ENCODE measurements at regions not wholly inside any gene's neighbourhood (a gene's known extent, or its start where the extent isn't known, plus 50 kb on each side); places are given as distances from the start of the nearest gene placed in this dataset.

GRCh38 chr3:43969944-43970343 lies 271.7 kb upstream of the TOPAZ1 start:
- no peaks in the 10 kb centered on the region for H3K4me1 ChIP-seq
- H3K36me3 ChIP-seq = no peaks in the 10 kb centered on the region
- H3K27ac ChIP-seq = no peak overlapping the region
- no peak overlapping the region for H3K4me3 ChIP-seq
- H3K9me3 ChIP-seq = no peaks in the 10 kb centered on the region
- H3K27me3 ChIP-seq = peaks cover 13% of the 10 kb centered on the region
- no peak for ATAC-seq
- TF ChIP-seq POLR2A (IDR thresholded peaks at IDR 0.05) = no peak
- no peak for TF ChIP-seq POLR2AphosphoS5 (IDR thresholded peaks at IDR 0.05)
- no peak for TF ChIP-seq CTCF (IDR thresholded peaks at IDR 0.05)
- TF ChIP-seq EP300 (IDR thresholded peaks at IDR 0.05) = no peak
- WGBS, 2 donors (ENCODE audit: low coverage in 1 of 2) = 64 to 82% methylated on average over 4 of the region's 4 CpGs

GRCh38 chr3:43970351-43970750 lies 271.3 kb upstream of the TOPAZ1 start:
- TF ChIP-seq CTCF (IDR thresholded peaks at IDR 0.05) (no peak), POLR2A (IDR thresholded peaks at IDR 0.05) (no peak), EP300 (IDR thresholded peaks at IDR 0.05) (no peak), POLR2AphosphoS5 (IDR thresholded peaks at IDR 0.05) (no peak)
- H3K27ac ChIP-seq = no peak overlapping the region
- no peaks in the 10 kb centered on the region for H3K36me3 ChIP-seq
- H3K4me1 ChIP-seq = no peaks in the 10 kb centered on the region
- ATAC-seq = no peak
- 67 to 78% methylated on average over 8 of the region's 8 CpGs for WGBS, 2 donors (ENCODE audit: low coverage in 1 of 2)
- peaks cover 13% of the 10 kb centered on the region for H3K27me3 ChIP-seq
- no peak overlapping the region for H3K4me3 ChIP-seq
- H3K9me3 ChIP-seq = no peaks in the 10 kb centered on the region

- H3K27me3 ChIP-seq = peaks cover 13% of the 10 kb centered on the region
- H3K4me3 ChIP-seq = no peak overlapping the region
- WGBS, 2 donors (ENCODE audit: low coverage in 1 of 2) = 50% methylated on average over 1 of the region's 4 CpGs; no CpG with 5 or more reads in 1 of the 2 donors
- no peak for ATAC-seq
- H3K9me3 ChIP-seq = peaks cover 0 to 4% (median 0%) of the 10 kb centered on the region in 3 donors
- TF ChIP-seq POLR2A (IDR thresholded peaks at IDR 0.05) (no peak), POLR2AphosphoS5 (IDR thresholded peaks at IDR 0.05) (no peak), CTCF (IDR thresholded peaks at IDR 0.05) (no peak), EP300 (IDR thresholded peaks at IDR 0.05) (no peak)
- H3K27ac ChIP-seq = no peak overlapping the region
- H3K36me3 ChIP-seq = no peaks in the 10 kb centered on the region
- no peaks in the 10 kb centered on the region for H3K4me1 ChIP-seq
Measured at GRCh38 chr3:43970920-43971319, 270.8 kb upstream of the TOPAZ1 start.

- ATAC-seq = no peak
- no peak for TF ChIP-seq EP300 (IDR thresholded peaks at IDR 0.05)
- TF ChIP-seq POLR2A (IDR thresholded peaks at IDR 0.05) = no peak
- TF ChIP-seq CTCF (IDR thresholded peaks at IDR 0.05) = no peak
- Histone ChIP-seq H3K27ac (no peak overlapping the region), H3K27me3 (peaks cover 13% of the 10 kb centered on the region), H3K4me3 (no peak overlapping the region), H3K9me3 (peaks cover 0 to 9% (median 0%) of the 10 kb centered on the region in 3 donors), H3K4me1 (no peaks in the 10 kb centered on the region), H3K36me3 (no peaks in the 10 kb centered on the region)
Measured at GRCh38 chr3:43971486-43971885, 270.2 kb upstream of the TOPAZ1 start.

GRCh38 chr3:43978708-43979107 lies 263.0 kb upstream of the TOPAZ1 start:
- Histone ChIP-seq H3K9me3 (peaks cover 0 to 10% (median 0%) of the 10 kb centered on the region in 3 donors), H3K27ac (no peak overlapping the region), H3K4me3 (no peak overlapping the region), H3K4me1 (no peaks in the 10 kb centered on the region), H3K36me3 (no peaks in the 10 kb centered on the region), H3K27me3 (peaks cover 22% of the 10 kb centered on the region)
- TF ChIP-seq POLR2A (IDR thresholded peaks at IDR 0.05) (no peak), POLR2AphosphoS5 (IDR thresholded peaks at IDR 0.05) (no peak), EP300 (IDR thresholded peaks at IDR 0.05) (no peak)
- WGBS, 2 donors (ENCODE audit: low coverage in 1 of 2) = 0 to 14% methylated on average over 2 of the region's 2 CpGs
- no peak for ATAC-seq

All from gastroesophageal sphincter (tissue), 4 donors.